K562 (cell line): ENCODE measurements at regions not wholly inside any gene's neighbourhood (a gene's known extent, or its start where the extent isn't known, plus 50 kb on each side); places are given as distances from the start of the nearest gene placed in this dataset.

Source experiments
- KHSRP ChIP-seq: fragments of 450-650 bp; IDR thresholded peaks from 2 replicates; pipeline ENCODE4 v1.6.1; 2017
- TF ChIP-seq, protein P1 (sequence below): sonication (generic); formaldehyde crosslinking; IDR thresholded peaks from 2 replicates; pipeline ENCODE4 v1.8.0; 2022; ENCODE audit warnings: mild to moderate bottlenecking, low read depth, missing genetic modification reagents

- no peak for TF ChIP-seq KHSRP
- TF ChIP-seq, protein P1, sequence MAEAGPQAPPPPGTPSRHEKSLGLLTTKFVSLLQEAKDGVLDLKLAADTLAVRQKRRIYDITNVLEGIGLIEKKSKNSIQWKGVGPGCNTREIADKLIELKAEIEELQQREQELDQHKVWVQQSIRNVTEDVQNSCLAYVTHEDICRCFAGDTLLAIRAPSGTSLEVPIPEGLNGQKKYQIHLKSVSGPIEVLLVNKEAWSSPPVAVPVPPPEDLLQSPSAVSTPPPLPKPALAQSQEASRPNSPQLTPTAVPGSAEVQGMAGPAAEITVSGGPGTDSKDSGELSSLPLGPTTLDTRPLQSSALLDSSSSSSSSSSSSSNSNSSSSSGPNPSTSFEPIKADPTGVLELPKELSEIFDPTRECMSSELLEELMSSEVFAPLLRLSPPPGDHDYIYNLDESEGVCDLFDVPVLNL (CRISPR knock-in tag) = no peak
Observed at GRCh38 chr12:9405886-9406563, 197.8 kb upstream of the PZP start.
